ENCODE measurements at regions not wholly inside any gene's neighbourhood (a gene's known extent, or its start where the extent isn't known, plus 50 kb on each side); places are given as distances from the start of the nearest gene placed in this dataset.

DNA sequence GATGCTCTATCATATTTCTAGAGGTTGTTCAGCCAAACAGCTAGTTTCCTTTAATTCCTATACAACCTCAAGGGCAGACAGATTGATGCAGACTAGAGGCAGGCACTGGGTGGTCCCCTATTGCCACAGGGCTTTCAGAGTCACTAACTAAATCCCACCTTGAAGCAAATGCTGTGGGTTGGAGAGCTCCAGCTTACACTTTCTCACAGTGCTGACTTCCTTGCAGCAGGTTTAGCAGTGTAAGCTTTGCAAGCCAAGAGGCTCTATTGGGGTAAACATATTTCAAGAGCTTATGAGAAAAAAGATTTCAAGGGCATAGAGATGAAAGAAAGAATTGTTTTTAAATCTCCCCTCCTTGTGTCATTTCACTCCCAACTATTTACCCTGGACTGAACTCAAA lies 366.5 kb upstream of the CRIM1 start:
- H3K9me3 ChIP-seq (ENCODE audit: low read depth) = no peaks in the 10 kb centered on the region
- no peak for DNase-seq (ENCODE audit: low read depth in 1 of 2, low spot score in 1 of 2)
- TF ChIP-seq, protein P1, sequence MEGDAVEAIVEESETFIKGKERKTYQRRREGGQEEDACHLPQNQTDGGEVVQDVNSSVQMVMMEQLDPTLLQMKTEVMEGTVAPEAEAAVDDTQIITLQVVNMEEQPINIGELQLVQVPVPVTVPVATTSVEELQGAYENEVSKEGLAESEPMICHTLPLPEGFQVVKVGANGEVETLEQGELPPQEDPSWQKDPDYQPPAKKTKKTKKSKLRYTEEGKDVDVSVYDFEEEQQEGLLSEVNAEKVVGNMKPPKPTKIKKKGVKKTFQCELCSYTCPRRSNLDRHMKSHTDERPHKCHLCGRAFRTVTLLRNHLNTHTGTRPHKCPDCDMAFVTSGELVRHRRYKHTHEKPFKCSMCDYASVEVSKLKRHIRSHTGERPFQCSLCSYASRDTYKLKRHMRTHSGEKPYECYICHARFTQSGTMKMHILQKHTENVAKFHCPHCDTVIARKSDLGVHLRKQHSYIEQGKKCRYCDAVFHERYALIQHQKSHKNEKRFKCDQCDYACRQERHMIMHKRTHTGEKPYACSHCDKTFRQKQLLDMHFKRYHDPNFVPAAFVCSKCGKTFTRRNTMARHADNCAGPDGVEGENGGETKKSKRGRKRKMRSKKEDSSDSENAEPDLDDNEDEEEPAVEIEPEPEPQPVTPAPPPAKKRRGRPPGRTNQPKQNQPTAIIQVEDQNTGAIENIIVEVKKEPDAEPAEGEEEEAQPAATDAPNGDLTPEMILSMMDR (IDR thresholded peaks at IDR 0.05; ENCODE audit: low read depth, low read length) = no peak
- H3K27me3 ChIP-seq = no peaks in the 10 kb centered on the region
- H3K4me1 ChIP-seq (ENCODE audit: low read depth) = no peaks in the 10 kb centered on the region
- no peak overlapping the region for H3K4me3 ChIP-seq
- no peak overlapping the region for H3K27ac ChIP-seq
- H3K36me3 ChIP-seq = no peaks in the 10 kb centered on the region

DNA sequence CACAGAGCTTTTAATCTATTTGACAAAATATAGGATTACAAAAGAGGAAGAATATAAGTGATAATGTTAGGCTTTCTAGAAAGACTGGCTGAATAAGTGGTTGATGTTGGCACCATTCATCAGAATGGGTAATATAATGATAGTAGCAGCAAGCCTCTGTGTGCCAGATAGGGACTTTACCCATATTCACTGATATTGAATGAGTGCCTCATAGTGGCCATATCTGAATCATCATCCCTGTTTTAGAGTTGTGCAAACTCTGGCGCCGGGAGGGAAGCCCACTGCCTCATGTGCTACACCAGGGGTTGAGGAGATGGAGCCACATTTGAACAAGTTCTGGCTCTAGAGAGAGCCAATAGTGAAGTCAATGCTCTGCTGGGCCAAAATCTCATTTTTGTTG lies 368.7 kb upstream of the CRIM1 start:
- no peak for DNase-seq (ENCODE audit: low read depth in 1 of 2, low spot score in 1 of 2)
- Histone ChIP-seq H3K27ac (no peak overlapping the region), H3K36me3 (no peaks in the 10 kb centered on the region), H3K4me1 (ENCODE audit: low read depth) (no peaks in the 10 kb centered on the region), H3K4me3 (no peak overlapping the region), H3K27me3 (no peaks in the 10 kb centered on the region), H3K9me3 (ENCODE audit: low read depth) (no peaks in the 10 kb centered on the region)
- TF ChIP-seq, protein P1 (IDR thresholded peaks at IDR 0.05; ENCODE audit: low read depth, low read length) = no peak

DNA sequence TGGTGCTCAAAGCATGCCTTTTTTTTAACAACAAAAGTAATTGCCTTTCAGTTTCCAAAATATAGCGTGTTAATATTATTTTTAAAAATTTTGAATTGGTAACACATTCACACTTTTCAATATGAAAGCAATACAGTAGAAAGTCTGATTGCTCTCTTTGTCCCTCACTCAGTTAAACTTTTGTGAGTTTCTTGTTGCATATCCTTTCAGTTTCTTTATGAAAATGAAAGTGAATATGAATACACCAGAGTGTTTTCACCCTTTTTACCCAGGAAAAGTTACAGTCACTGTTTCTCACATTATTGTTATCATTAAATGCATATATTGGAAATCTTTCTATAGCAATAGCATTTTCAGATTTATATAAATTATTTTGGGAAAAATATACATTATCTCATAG lies 377.4 kb upstream of the CRIM1 start:
- Histone ChIP-seq H3K27ac (no peak overlapping the region), H3K4me3 (no peak overlapping the region), H3K9me3 (ENCODE audit: low read depth) (no peaks in the 10 kb centered on the region), H3K36me3 (no peaks in the 10 kb centered on the region), H3K27me3 (no peaks in the 10 kb centered on the region), H3K4me1 (ENCODE audit: low read depth) (no peaks in the 10 kb centered on the region)
- TF ChIP-seq, protein P1 (IDR thresholded peaks at IDR 0.05; ENCODE audit: low read depth, low read length) = no peak
- DNase-seq (ENCODE audit: low read depth in 1 of 2, low spot score in 1 of 2) = no peak

DNA sequence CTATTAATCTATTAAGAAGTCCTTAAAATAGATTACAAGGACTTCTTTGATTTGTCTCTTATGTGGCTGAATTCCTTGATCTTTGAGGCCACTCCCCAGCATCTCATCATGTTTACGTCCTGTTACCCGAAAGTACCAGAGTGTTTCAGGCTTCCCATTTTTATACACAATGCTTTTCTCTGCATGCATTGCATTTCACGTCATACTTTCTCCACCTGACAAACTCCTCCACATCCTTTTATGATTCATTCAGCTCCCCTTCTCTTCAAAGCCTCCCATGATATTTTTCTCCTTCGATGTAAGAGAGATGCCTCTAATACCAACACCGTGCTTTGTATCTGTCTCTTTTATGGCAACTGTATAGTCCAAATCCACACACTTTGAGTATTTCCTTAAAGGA lies 379.0 kb upstream of the CRIM1 start:
- TF ChIP-seq, protein P1 (IDR thresholded peaks at IDR 0.05; ENCODE audit: low read depth, low read length) = no peak
- H3K36me3 ChIP-seq = no peaks in the 10 kb centered on the region
- no peaks in the 10 kb centered on the region for H3K9me3 ChIP-seq (ENCODE audit: low read depth)
- no peak for DNase-seq (ENCODE audit: low read depth in 1 of 2, low spot score in 1 of 2)
- H3K4me1 ChIP-seq (ENCODE audit: low read depth) = no peaks in the 10 kb centered on the region
- H3K27ac ChIP-seq = no peak overlapping the region
- no peaks in the 10 kb centered on the region for H3K27me3 ChIP-seq
- no peak overlapping the region for H3K4me3 ChIP-seq

DNA sequence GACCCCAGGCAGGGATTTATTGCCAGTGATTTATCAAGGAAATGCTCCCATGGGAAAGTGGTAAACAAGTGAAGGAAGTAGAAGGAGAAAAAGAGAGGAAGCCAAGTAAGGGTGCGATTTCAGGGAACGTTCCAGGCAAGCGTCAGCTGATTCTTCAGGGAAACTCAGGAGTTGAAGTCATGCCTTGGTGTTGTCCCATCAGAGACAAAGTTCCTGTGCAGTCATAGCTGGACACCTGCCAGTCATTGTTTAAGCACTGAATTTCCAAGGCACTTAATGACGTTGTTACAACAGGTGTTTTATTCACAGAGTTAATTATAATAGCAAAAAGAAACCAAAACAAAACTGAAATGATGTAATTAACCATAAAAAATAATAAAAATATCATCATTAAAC lies 381.8 kb upstream of the CRIM1 start:
- no peak overlapping the region for H3K27ac ChIP-seq
- no peaks in the 10 kb centered on the region for H3K27me3 ChIP-seq
- no peaks in the 10 kb centered on the region for H3K36me3 ChIP-seq
- no peaks in the 10 kb centered on the region for H3K4me1 ChIP-seq (ENCODE audit: low read depth)
- peak in 1 of 2 donors; percentile 1 for DNase-seq (ENCODE audit: low read depth in 1 of 2, low spot score in 1 of 2)
- no peaks in the 10 kb centered on the region for H3K9me3 ChIP-seq (ENCODE audit: low read depth)
- no peak overlapping the region for H3K4me3 ChIP-seq
- TF ChIP-seq, protein P1 (IDR thresholded peaks at IDR 0.05; ENCODE audit: low read depth, low read length) = no peak
